GM23338 (cell line): ENCODE measurements at regions not wholly inside any gene's neighbourhood (a gene's known extent, or its start where the extent isn't known, plus 50 kb on each side); places are given as distances from the start of the nearest gene placed in this dataset.

ENCODE experiments used
- ATAC-seq: fragments of 200-7000 bp; cut with Tn5 transposase; 3 replicates; pipeline ENCODE4 v1.9.1; 2020
- DNase-seq: peaks from one replicate; pipeline ENCODE4 v3.0.0-alpha.2; 2015; ENCODE audit warnings: low spot score
- H2AFZ ChIP-seq: fragments of 200-600 bp; sonication (generic); 2 replicates; pipeline ENCODE4 v1.8.0; 2016; ENCODE audit warnings: antibody characterized with exemption, mild to moderate bottlenecking, moderate library complexity
- H3F3A ChIP-seq: fragments of 200-600 bp; sonication (generic); replicated peaks from 2 replicates; pipeline ENCODE4 v1.8.0; 2017; ENCODE audit warnings: antibody characterized with exemption, mixed run types, low read depth
- H3K27ac ChIP-seq: fragments of 200-600 bp; sonication (generic); 2 replicates; pipeline ENCODE4 v1.6.1; 2016; ENCODE audit warnings: low read depth
- H3K27me3 ChIP-seq: fragments of 200-600 bp; sonication (generic); 2 replicates; pipeline ENCODE4 v1.8.0; 2016; ENCODE audit warnings: mild to moderate bottlenecking, mixed run types, moderate library complexity; ENCODE audit not compliant: insufficient read depth
- H3K36me3 ChIP-seq: fragments of 200-600 bp; sonication (generic); 2 replicates; pipeline ENCODE4 v1.8.0; 2016; ENCODE audit warnings: mild to moderate bottlenecking; ENCODE audit not compliant: insufficient read depth
- H3K4me1 ChIP-seq: fragments of 200-600 bp; sonication (generic); 2 replicates; pipeline ENCODE4 v1.8.0; 2016; ENCODE audit warnings: mild to moderate bottlenecking, moderate library complexity; ENCODE audit not compliant: insufficient read depth
- H3K4me2 ChIP-seq: fragments of 200-600 bp; sonication (generic); 2 replicates; pipeline ENCODE4 v1.7.1; 2017; ENCODE audit warnings: mixed run types
- H3K4me3 ChIP-seq: fragments of 200-600 bp; sonication (generic); 2 replicates; pipeline ENCODE4 v1.6.1; 2016; ENCODE audit warnings: mixed run types
- H3K79me2 ChIP-seq: fragments of 200-600 bp; sonication (generic); replicated peaks from 2 replicates; pipeline ENCODE4 v1.8.0; 2017; ENCODE audit warnings: mild to moderate bottlenecking; ENCODE audit not compliant: insufficient read depth
- H3K9me2 ChIP-seq: fragments of 200-600 bp; sonication (generic); 2 replicates; pipeline ENCODE4 v1.8.0; 2017; ENCODE audit not compliant: insufficient read depth
- H4K20me1 ChIP-seq: fragments of 200-600 bp; sonication (generic); replicated peaks from 2 replicates; pipeline ENCODE4 v1.8.0; 2017; ENCODE audit warnings: mild to moderate bottlenecking; ENCODE audit not compliant: insufficient read depth
- H3K27ac Mint-ChIP-seq: 2 replicates; pipeline ENCODE4 v1.8.0; 2020; ENCODE audit warnings: inconsistent platforms, mild to moderate bottlenecking, moderate library complexity, mixed read lengths
- H3K27me3 Mint-ChIP-seq: 3 replicates; pipeline ENCODE4 v1.8.0; 2022; ENCODE audit warnings: low read depth, mild to moderate bottlenecking, moderate library complexity, mixed read lengths, inconsistent platforms; ENCODE audit not compliant: insufficient read depth, poor library complexity
- H3K36me3 Mint-ChIP-seq: 3 replicates; pipeline ENCODE4 v1.8.0; 2021; ENCODE audit warnings: low read depth, mild to moderate bottlenecking, inconsistent platforms, moderate library complexity, mixed read lengths
- H3K4me1 Mint-ChIP-seq: 3 replicates; pipeline ENCODE4 v1.8.0; 2020; ENCODE audit warnings: mild to moderate bottlenecking, inconsistent platforms, mixed read lengths
- H3K4me3 Mint-ChIP-seq: 3 replicates; pipeline ENCODE4 v1.8.0; 2021; ENCODE audit warnings: moderate library complexity, mild to moderate bottlenecking, inconsistent platforms, mixed read lengths
- H3K9me3 Mint-ChIP-seq: 3 replicates; pipeline ENCODE4 v1.8.0; 2020; ENCODE audit warnings: moderate library complexity, mild to moderate bottlenecking, inconsistent platforms, mixed read lengths
- CREB1 ChIP-seq: fragments of 250-450 bp; sonication (Bioruptor Pico); IDR thresholded peaks from 2 replicates; pipeline ENCODE4 v1.5.0; 2020; ENCODE audit warnings: low read depth, mild to moderate bottlenecking, moderate library complexity
- ETS1 ChIP-seq: IDR thresholded peaks from 2 replicates; pipeline ENCODE4 v1.6.1; 2016; ENCODE audit warnings: antibody characterized with exemption
- EZH2 ChIP-seq: fragments of 200-600 bp; sonication (generic); IDR thresholded peaks from one replicate; pipeline ENCODE4 v1.8.0; 2017; ENCODE audit warnings: antibody characterized with exemption, mild to moderate bottlenecking, low read depth; ENCODE audit not compliant: unreplicated experiment
- EZH2phosphoT487 ChIP-seq: fragments of 200-600 bp; sonication (generic); IDR thresholded peaks from one replicate; pipeline ENCODE4 v1.8.1; 2018; ENCODE audit warnings: antibody characterized with exemption; ENCODE audit not compliant: unreplicated experiment
- JUNB ChIP-seq: IDR thresholded peaks from one replicate; pipeline ENCODE4 v1.6.1; 2016; ENCODE audit warnings: antibody characterized with exemption; ENCODE audit not compliant: unreplicated experiment
- NANOG ChIP-seq: IDR thresholded peaks from 2 replicates; pipeline ENCODE4 v1.6.1; 2016; ENCODE audit warnings: antibody characterized with exemption, borderline replicate concordance
- POLR2AphosphoS5 ChIP-seq: IDR thresholded peaks from 2 replicates; pipeline ENCODE4 v1.6.1; 2016; ENCODE audit warnings: antibody characterized with exemption, low read depth
- REST ChIP-seq: IDR thresholded peaks from one replicate; pipeline ENCODE4 v1.6.1; 2018; ENCODE audit warnings: antibody characterized with exemption; ENCODE audit not compliant: unreplicated experiment
- STAT1 ChIP-seq: IDR thresholded peaks from one replicate; pipeline ENCODE4 v1.6.1; 2016; ENCODE audit warnings: antibody characterized with exemption; ENCODE audit not compliant: unreplicated experiment
- ZNF114 ChIP-seq: fragments of 250-450 bp; sonication (Bioruptor Pico); IDR thresholded peaks from 2 replicates; pipeline ENCODE4 v1.5.0; 2020; ENCODE audit warnings: mild to moderate bottlenecking, moderate library complexity
- ZNF331 ChIP-seq: fragments of 250-450 bp; sonication (Bioruptor Pico); IDR thresholded peaks from 2 replicates; pipeline ENCODE4 v1.5.0; 2020; ENCODE audit warnings: low read depth, mild to moderate bottlenecking, moderate library complexity
- ZNF462 ChIP-seq: fragments of 250-450 bp; sonication (Bioruptor Pico); IDR thresholded peaks from 2 replicates; pipeline ENCODE4 v1.5.0; 2020; ENCODE audit warnings: mild to moderate bottlenecking, moderate library complexity
- TF ChIP-seq, protein P1 (sequence below), 2 experiments: fragments of 200-600 bp in 1 of 2; sonication (generic) in 1 of 2; conservative IDR thresholded peaks; 2 replicates each; pipeline versions ENCODE4 v1.5.1 to v1.6.1; 2016 to 2017; ENCODE audit warnings: antibody characterized with exemption in 2 of 2, low read depth in 2 of 2, mild to moderate bottlenecking in 2 of 2, moderate library complexity in 1 of 2

DNA sequence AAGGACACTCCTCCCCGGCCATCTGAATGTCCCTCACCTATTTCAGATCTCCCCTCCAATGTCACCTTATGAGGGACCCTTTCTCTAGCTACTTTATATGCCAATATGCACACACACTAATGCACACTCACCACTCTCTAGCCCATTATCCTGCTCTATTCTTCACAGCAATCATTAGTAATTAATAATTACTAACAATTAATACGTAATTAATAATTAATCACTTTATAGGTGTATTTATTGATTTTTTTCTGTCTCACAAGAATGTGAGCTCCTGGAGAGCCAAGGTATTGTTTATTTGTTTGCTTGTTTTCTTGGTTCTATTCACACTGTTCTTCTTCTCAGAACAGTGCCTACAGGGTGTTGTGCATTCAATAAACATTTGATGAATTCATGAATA is 385.2 kb upstream of the DUSP10 start:
- Histone ChIP-seq H3K4me1 (no peaks in the 10 kb centered on the region), H3K9me2 (no peaks in the 10 kb centered on the region), H3K4me2 (no peak overlapping the region), H3F3A (no peaks in the 10 kb centered on the region), H3K27me3 (no peaks in the 10 kb centered on the region), H3K4me3 (no peak overlapping the region), H3K79me2 (no peaks in the 10 kb centered on the region), H3K36me3 (no peaks in the 10 kb centered on the region), H3K27ac (no peak overlapping the region), H2AFZ (no peak overlapping the region), H4K20me1 (no peaks in the 10 kb centered on the region)
- Mint-ChIP-seq H3K4me1 (no peaks in the 10 kb centered on the region), H3K4me3 (no peak overlapping the region), H3K9me3 (no peaks in the 10 kb centered on the region), H3K27ac (no peak overlapping the region), H3K27me3 (peaks cover 4% of the 10 kb centered on the region), H3K36me3 (no peaks in the 10 kb centered on the region; the same call in 2 of the 3 replicates)
- DNase-seq, result no peak
- TF ChIP-seq ZNF114 (CRISPR knock-in tag) (no peak), ZNF462 (CRISPR knock-in tag) (no peak), EZH2phosphoT487 (no peak), EZH2 (no peak), JUNB (no peak), ZNF331 (CRISPR knock-in tag) (no peak), CREB1 (CRISPR knock-in tag) (no peak), STAT1 (no peak), REST (no peak), POLR2AphosphoS5 (no peak), ETS1 (no peak), NANOG (no peak)
- TF ChIP-seq, protein P1, sequence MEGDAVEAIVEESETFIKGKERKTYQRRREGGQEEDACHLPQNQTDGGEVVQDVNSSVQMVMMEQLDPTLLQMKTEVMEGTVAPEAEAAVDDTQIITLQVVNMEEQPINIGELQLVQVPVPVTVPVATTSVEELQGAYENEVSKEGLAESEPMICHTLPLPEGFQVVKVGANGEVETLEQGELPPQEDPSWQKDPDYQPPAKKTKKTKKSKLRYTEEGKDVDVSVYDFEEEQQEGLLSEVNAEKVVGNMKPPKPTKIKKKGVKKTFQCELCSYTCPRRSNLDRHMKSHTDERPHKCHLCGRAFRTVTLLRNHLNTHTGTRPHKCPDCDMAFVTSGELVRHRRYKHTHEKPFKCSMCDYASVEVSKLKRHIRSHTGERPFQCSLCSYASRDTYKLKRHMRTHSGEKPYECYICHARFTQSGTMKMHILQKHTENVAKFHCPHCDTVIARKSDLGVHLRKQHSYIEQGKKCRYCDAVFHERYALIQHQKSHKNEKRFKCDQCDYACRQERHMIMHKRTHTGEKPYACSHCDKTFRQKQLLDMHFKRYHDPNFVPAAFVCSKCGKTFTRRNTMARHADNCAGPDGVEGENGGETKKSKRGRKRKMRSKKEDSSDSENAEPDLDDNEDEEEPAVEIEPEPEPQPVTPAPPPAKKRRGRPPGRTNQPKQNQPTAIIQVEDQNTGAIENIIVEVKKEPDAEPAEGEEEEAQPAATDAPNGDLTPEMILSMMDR (conservative IDR thresholded peaks at IDR 0.05; ENCODE audit: low read depth in 2 of 2), result no peak
- no peak for ATAC-seq
